Endothelial cell of umbilical vein (primary cell): ENCODE measurements at regions not wholly inside any gene's neighbourhood (a gene's known extent, or its start where the extent isn't known, plus 50 kb on each side); places are given as distances from the start of the nearest gene placed in this dataset.

Source experiments
- BruUV-seq: library from RNA; stranded (reverse); fragments of 400-500 nt; replicated peaks from 2 replicates; lab custom pipeline; 2021; lab: Mats Ljungman, UMichigan
- CTCF ChIA-PET: fragments of 300-600, 350-600 bp; sonication (Branson Sonifier 250); formaldehyde crosslinking; loops from one replicate; lab custom pipeline; 2021; ENCODE audit warnings: antibody characterized with exemption, inconsistent platforms; lab: Charles Lee
- POLR2A ChIA-PET: fragments of 300-600, 350-600 bp; sonication (Branson Sonifier 250); formaldehyde crosslinking; loops from one replicate; lab custom pipeline; 2021; ENCODE audit warnings: antibody characterized with exemption, inconsistent platforms; lab: Charles Lee
- DNase-seq: peaks from one replicate; pipeline ENCODE4 v3.0.0-alpha.2; 2011; ENCODE audit warnings: low read depth, low spot score
- FAIRE-seq: peaks from 2 replicates; lab custom pipeline; 2011; peaks lifted over from hg19 to GRCh38; lab: Jason Lieb, UNC
- H2AFZ ChIP-seq: 2 replicates; pipeline ENCODE4 v1.6.0; 2012; ENCODE audit warnings: low read depth, low read length, control low read depth, inconsistent platforms
- H3K27ac ChIP-seq: 2 replicates; pipeline ENCODE4 v1.5.1; 2011; ENCODE audit warnings: low read depth, mild to moderate bottlenecking, control low read depth, low read length, moderate library complexity; ENCODE audit not compliant: insufficient read depth
- H3K27me3 ChIP-seq, 2 experiments: 2 replicates each; pipeline versions ENCODE4 v1.6.0 to v1.6.1; 2011; ENCODE audit warnings: low read length in 2 of 2, mixed read lengths in 1 of 2; ENCODE audit not compliant: control insufficient read depth in 2 of 2, insufficient read depth in 2 of 2
- H3K36me3 ChIP-seq, 2 experiments: 2 replicates in 1 of 2; 3 replicates in 1 of 2; pipeline ENCODE4 v1.5.1; 2011; ENCODE audit warnings: low read length in 2 of 2, mild to moderate bottlenecking in 1 of 2, moderate library complexity in 1 of 2; ENCODE audit not compliant: control insufficient read depth in 2 of 2, insufficient read depth in 2 of 2; ENCODE audit errors: extremely low read depth in 1 of 2
- H3K4me1 ChIP-seq: 3 replicates; pipeline ENCODE4 v1.5.1; 2011; ENCODE audit warnings: mild to moderate bottlenecking, low read length; ENCODE audit not compliant: control insufficient read depth, insufficient read depth; ENCODE audit errors: extremely low read depth
- H3K4me2 ChIP-seq: 2 replicates; pipeline ENCODE4 v1.6.1; 2011; ENCODE audit warnings: low read length, control low read depth, mixed read lengths; ENCODE audit not compliant: insufficient read depth
- H3K4me3 ChIP-seq, 3 experiments: fragments of 200-600 bp in 1 of 3; sonication (generic), shearing (Covaris generic) in 1 of 3; replicated peaks in 1 of 3; 2 replicates each; pipeline ENCODE4 v1.5.1; 2011 to 2016; ENCODE audit warnings: control low read depth in 3 of 3, low read length in 3 of 3, mild to moderate bottlenecking in 2 of 3, inconsistent platforms in 1 of 3, low read depth in 1 of 3, moderate library complexity in 1 of 3; ENCODE audit not compliant: insufficient read depth in 1 of 3
- H3K79me2 ChIP-seq: 2 replicates; pipeline ENCODE4 v1.6.0; 2012; ENCODE audit warnings: low read length, inconsistent platforms; ENCODE audit not compliant: control insufficient read depth, insufficient read depth
- H3K9ac ChIP-seq: replicated peaks from 2 replicates; pipeline ENCODE3; 2011; ENCODE audit warnings: low read length, control low read depth; ENCODE audit not compliant: insufficient read depth; ENCODE audit errors: extremely low read depth
- H3K9me1 ChIP-seq: replicated peaks from 3 replicates; pipeline ENCODE4 v1.6.0; 2011; ENCODE audit warnings: mild to moderate bottlenecking, low read length; ENCODE audit not compliant: control insufficient read depth, insufficient read depth; ENCODE audit errors: extremely low read depth
- H3K9me3 ChIP-seq: replicated peaks from 2 replicates; pipeline ENCODE4 v1.5.1; 2012; ENCODE audit warnings: low read length, inconsistent platforms; ENCODE audit not compliant: control insufficient read depth, insufficient read depth
- H4K20me1 ChIP-seq: replicated peaks from 2 replicates; pipeline ENCODE3; 2011; ENCODE audit warnings: mild to moderate bottlenecking, low read length; ENCODE audit not compliant: control insufficient read depth, insufficient read depth; ENCODE audit errors: extremely low read depth
- CTCF ChIP-seq, 2 donors: IDR thresholded peaks; 1 replicate in 1 of 2; 2 replicates in 1 of 2; pipeline ENCODE4 v1.5.1; 2011; ENCODE audit warnings: low read length in 2 of 2, mild to moderate bottlenecking in 2 of 2, moderate library complexity in 2 of 2, control low read depth in 1 of 2, inconsistent platforms in 1 of 2, low read depth in 1 of 2; ENCODE audit not compliant: insufficient read depth in 1 of 2; ENCODE audit errors: extremely low read depth in 1 of 2
- EZH2 ChIP-seq: IDR thresholded peaks from 2 replicates; pipeline ENCODE4 v1.6.1; 2012; ENCODE audit warnings: borderline replicate concordance, low read depth, mild to moderate bottlenecking, moderate library complexity, low read length, inconsistent platforms; ENCODE audit not compliant: severe bottlenecking
- FOS ChIP-seq: IDR thresholded peaks from 2 replicates; pipeline ENCODE4 v1.6.1; 2011; ENCODE audit warnings: mild to moderate bottlenecking, low read length, moderate library complexity, borderline replicate concordance; ENCODE audit not compliant: insufficient read depth
- GATA2 ChIP-seq: IDR thresholded peaks from 2 replicates; pipeline ENCODE4 v1.7.0; 2011; ENCODE audit warnings: low read depth, mild to moderate bottlenecking, moderate library complexity, mixed read lengths, low read length; ENCODE audit not compliant: insufficient read length, insufficient read depth
- JUN ChIP-seq: IDR thresholded peaks from 2 replicates; pipeline ENCODE4 v1.6.1; 2011; ENCODE audit warnings: borderline replicate concordance, low read depth; ENCODE audit not compliant: insufficient read length, insufficient read depth
- MYC ChIP-seq: IDR thresholded peaks from one replicate; pipeline ENCODE4 v1.6.1; 2011; ENCODE audit warnings: mild to moderate bottlenecking, low read depth, low read length
- POLR2A ChIP-seq: IDR thresholded peaks from 2 replicates; pipeline ENCODE4 v1.6.1; 2012; ENCODE audit warnings: low read depth, mild to moderate bottlenecking, control low read depth, low read length
- POLR2AphosphoS5 ChIP-seq: IDR thresholded peaks from 2 replicates; pipeline ENCODE4 v1.6.1; 2012; ENCODE audit warnings: low read depth, mild to moderate bottlenecking, control low read depth, low read length, moderate library complexity; ENCODE audit not compliant: insufficient read depth
- dilution Hi-C: fragments of 300-500 bp; cut with MboI; formaldehyde crosslinking; loops from one replicate; pipeline ENCODE4 v1.15.0; 2019; ENCODE audit warnings: low sequenced_read_pairs; ENCODE audit not compliant: extremely low pct_ligation_motif_present
- intact Hi-C: fragments of 100-400 bp; cut with micrococcal nuclease; formaldehyde crosslinking; loops from one replicate; pipeline ENCODE4 v1.10.0; 2022
- TF ChIP-seq, protein P1 (sequence below): IDR thresholded peaks from 2 replicates; pipeline ENCODE4 v1.6.1; 2011; ENCODE audit not compliant: insufficient read depth, insufficient read length

DNA sequence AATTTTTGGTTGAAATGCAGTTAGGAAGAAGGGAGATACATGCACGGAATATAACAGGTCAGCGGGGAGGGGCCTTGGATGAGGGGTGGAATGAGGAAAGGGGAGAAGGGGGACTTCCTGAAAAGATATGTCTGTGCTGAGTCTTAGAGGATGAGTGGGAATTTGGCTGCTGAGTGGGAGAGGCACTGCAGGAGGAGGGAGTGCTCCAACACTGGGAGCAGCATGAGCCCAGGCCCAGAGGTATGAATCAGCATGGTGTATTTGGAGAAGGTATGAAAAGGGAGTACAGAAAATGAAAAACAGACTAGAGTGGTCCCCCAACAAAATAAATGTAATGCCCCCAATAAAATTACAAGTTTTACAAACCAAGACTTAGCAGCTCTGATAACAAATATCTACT, 394.4 kb downstream of the IPO8 start:
- no peaks in the 10 kb centered on the region for H3K36me3 ChIP-seq
- no peak overlapping the region for H2AFZ ChIP-seq
- dilution Hi-C loops, result no loop called here
- no peak for TF ChIP-seq EZH2
- TF ChIP-seq JUN, result no peak
- no peak for TF ChIP-seq GATA2
- no peak for TF ChIP-seq FOS
- TF ChIP-seq POLR2AphosphoS5, result no peak
- TF ChIP-seq, protein P1, sequence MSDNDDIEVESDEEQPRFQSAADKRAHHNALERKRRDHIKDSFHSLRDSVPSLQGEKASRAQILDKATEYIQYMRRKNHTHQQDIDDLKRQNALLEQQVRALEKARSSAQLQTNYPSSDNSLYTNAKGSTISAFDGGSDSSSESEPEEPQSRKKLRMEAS, result no peak
- H3K9me1 ChIP-seq, result no peaks in the 10 kb centered on the region
- ChIA-PET CTCF (no interaction called here), POLR2A (no interaction called here)
- H3K27me3 ChIP-seq, result no peaks in the 10 kb centered on the region
- H3K9ac ChIP-seq, result no peak overlapping the region
- no peak overlapping the region for H3K4me3 ChIP-seq
- no peak overlapping the region for H3K4me2 ChIP-seq
- no peak overlapping the region for H3K27ac ChIP-seq
- no peaks in the 10 kb centered on the region for H3K4me1 ChIP-seq
- H3K9me3 ChIP-seq, result no peaks in the 10 kb centered on the region
- DNase-seq, result no peak
- intact Hi-C loops, result no loop called here
- H4K20me1 ChIP-seq, result no peaks in the 10 kb centered on the region
- FAIRE-seq, result no peak
- no TSS peak for BruUV-seq
- H3K79me2 ChIP-seq, result no peaks in the 10 kb centered on the region

DNA sequence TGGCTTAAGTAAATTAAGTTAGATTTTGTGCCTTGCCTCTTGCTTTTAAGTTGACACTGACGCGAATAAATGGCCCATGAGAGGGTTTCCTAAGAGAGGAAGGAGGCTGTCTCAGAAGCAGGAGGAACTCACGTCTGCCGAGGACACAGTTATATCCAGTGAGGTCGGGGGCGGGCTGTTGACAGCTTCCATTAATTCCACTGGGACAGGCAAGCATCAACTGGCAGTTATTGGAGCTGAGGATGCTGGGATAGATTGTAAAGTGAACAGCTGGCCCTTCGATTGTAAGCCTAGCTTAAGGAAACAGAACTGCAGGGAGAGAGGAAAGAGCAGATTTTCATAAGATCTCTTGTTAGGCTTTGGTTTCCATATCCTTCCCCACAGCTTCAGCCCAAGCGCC, 399.2 kb downstream of the IPO8 start:
- H4K20me1 ChIP-seq, result no peaks in the 10 kb centered on the region
- FAIRE-seq (no peak), DNase-seq (no peak)
- H3K4me1 ChIP-seq, result no peaks in the 10 kb centered on the region
- no peaks in the 10 kb centered on the region for H3K9me3 ChIP-seq
- intact Hi-C loops, result no loop called here
- no peak overlapping the region for H3K4me2 ChIP-seq
- no TSS peak for BruUV-seq
- no peaks in the 10 kb centered on the region for H3K27me3 ChIP-seq
- ChIA-PET POLR2A (no interaction called here), CTCF (no interaction called here)
- no peak overlapping the region for H3K4me3 ChIP-seq
- no peak overlapping the region for H3K9ac ChIP-seq
- dilution Hi-C loops, result no loop called here
- H3K9me1 ChIP-seq, result no peaks in the 10 kb centered on the region
- H3K79me2 ChIP-seq, result no peaks in the 10 kb centered on the region
- H3K36me3 ChIP-seq, result no peaks in the 10 kb centered on the region
- H2AFZ ChIP-seq, result no peak overlapping the region
- no peak overlapping the region for H3K27ac ChIP-seq
- no peak for TF ChIP-seq POLR2AphosphoS5
- no peak for TF ChIP-seq FOS
- no peak for TF ChIP-seq MYC
- TF ChIP-seq GATA2, result no peak
- TF ChIP-seq CTCF (IDR thresholded peaks at IDR 0.05; ENCODE audit: extremely low read depth in 1 of 2, insufficient read depth in 1 of 2, low read depth in 1 of 2, low read length in 2 of 2), result no peak
- TF ChIP-seq POLR2A, result no peak
- TF ChIP-seq JUN, result no peak
- TF ChIP-seq, protein P1, result no peak
- no peak for TF ChIP-seq EZH2
